ENCODE measurements at regions not wholly inside any gene's neighbourhood (a gene's known extent, or its start where the extent isn't known, plus 50 kb on each side); places are given as distances from the start of the nearest gene placed in this dataset.

DNA sequence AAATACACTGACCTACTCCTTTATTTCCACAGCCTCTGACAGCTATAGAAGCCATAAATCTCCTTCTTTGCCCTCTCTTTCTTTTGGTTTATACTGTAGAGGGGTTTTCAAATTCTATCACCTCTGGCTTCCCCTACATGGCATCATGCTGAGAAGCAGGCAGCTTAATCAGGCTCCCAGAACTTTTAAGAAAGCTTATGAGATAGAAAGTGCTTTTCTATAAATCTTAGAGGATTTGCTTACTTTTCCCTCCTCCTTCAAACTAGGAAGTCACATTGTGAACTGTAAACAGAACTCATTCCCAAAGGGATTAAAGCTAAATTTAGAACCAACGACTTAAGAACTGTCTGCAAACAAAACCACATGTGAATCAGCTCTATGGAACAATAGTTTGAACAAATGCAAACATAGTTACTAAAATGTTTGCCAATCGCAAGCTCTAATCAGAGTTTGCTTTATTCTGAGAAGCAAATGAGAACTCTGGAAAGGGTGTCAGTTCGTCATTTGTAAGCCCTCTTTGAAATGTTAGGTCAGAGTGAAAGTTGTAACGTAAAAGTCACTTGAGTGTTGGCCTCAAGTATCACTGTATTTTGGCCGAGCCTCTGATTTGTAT lies 344.1 kb downstream of the RFC3 start:
- H3K9ac ChIP-seq (ENCODE audit: low read length), result 0 out of 2 replicates have a peak overlapping the region, but pooled peaks have one; percentile 2
- TF ChIP-seq EZH2phosphoT487 (IDR thresholded peaks at IDR 0.05; ENCODE audit: low read depth), result no peak
- TF ChIP-seq, protein P1, sequence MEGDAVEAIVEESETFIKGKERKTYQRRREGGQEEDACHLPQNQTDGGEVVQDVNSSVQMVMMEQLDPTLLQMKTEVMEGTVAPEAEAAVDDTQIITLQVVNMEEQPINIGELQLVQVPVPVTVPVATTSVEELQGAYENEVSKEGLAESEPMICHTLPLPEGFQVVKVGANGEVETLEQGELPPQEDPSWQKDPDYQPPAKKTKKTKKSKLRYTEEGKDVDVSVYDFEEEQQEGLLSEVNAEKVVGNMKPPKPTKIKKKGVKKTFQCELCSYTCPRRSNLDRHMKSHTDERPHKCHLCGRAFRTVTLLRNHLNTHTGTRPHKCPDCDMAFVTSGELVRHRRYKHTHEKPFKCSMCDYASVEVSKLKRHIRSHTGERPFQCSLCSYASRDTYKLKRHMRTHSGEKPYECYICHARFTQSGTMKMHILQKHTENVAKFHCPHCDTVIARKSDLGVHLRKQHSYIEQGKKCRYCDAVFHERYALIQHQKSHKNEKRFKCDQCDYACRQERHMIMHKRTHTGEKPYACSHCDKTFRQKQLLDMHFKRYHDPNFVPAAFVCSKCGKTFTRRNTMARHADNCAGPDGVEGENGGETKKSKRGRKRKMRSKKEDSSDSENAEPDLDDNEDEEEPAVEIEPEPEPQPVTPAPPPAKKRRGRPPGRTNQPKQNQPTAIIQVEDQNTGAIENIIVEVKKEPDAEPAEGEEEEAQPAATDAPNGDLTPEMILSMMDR (IDR thresholded peaks at IDR 0.05; ENCODE audit: low read depth, low read length), result no peak

DNA sequence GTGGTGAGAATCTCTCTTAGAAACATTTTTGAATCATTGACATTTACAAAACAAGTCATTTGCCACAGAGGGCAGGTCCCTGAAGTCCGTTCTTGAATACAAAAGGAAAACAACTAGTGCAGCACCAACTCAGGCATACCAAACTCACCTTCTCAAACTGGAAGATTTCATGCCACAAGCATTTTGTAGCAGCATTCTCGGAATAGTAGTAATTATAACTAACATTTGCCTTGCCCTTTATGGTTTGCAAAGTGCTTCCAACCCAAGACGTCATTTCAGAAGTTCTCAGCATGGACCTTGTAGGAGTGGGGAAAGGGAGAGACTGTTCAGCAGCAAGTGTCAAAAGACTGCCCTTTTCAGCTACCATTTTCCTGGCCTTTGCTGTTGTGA lies 344.6 kb downstream of the RFC3 start:
- Histone ChIP-seq H3K4me3 (ENCODE audit: low read length) (peak overlapping the region; percentile 47), H3K4me2 (ENCODE audit: low read length) (peak overlapping the region; percentile 64), H3K9me3 (ENCODE audit: insufficient read depth, low read length) (no peaks in the 10 kb centered on the region), H2AFZ (ENCODE audit: low read depth, low read length) (peak overlapping the region; percentile 51), H3K36me3 (replicated peaks; ENCODE audit: low read depth, low read length) (no peaks in the 10 kb centered on the region), H3K4me1 (ENCODE audit: low read length) (peaks cover 25% of the 10 kb centered on the region), H3K27ac (ENCODE audit: low read length) (no peak overlapping the region), H3K27me3 (ENCODE audit: low read depth, low read length) (no peaks in the 10 kb centered on the region), H3K9ac (ENCODE audit: low read length) (0 out of 2 replicates have a peak overlapping the region, but pooled peaks have one; percentile 2), H4K20me1 (ENCODE audit: insufficient read depth, low read length) (no peaks in the 10 kb centered on the region), H3K79me2 (ENCODE audit: low read length) (no peaks in the 10 kb centered on the region)
- no peak for TF ChIP-seq EZH2phosphoT487 (IDR thresholded peaks at IDR 0.05; ENCODE audit: low read depth)
- TF ChIP-seq, protein P1 (IDR thresholded peaks at IDR 0.05; ENCODE audit: low read depth, low read length), result no peak

More for the DNA sequence above, 344.1 kb downstream of the RFC3 start:
- Histone ChIP-seq H3K4me3 (ENCODE audit: low read length) (peak overlapping the region; percentile 47), H3K9me3 (ENCODE audit: insufficient read depth, low read length) (no peaks in the 10 kb centered on the region), H3K27ac (ENCODE audit: low read length) (no peak overlapping the region), H3K4me2 (ENCODE audit: low read length) (peak overlapping the region; percentile 64), H2AFZ (ENCODE audit: low read depth, low read length) (peak overlapping the region; percentile 51), H3K27me3 (ENCODE audit: low read depth, low read length) (no peaks in the 10 kb centered on the region), H4K20me1 (ENCODE audit: insufficient read depth, low read length) (no peaks in the 10 kb centered on the region), H3K79me2 (ENCODE audit: low read length) (no peaks in the 10 kb centered on the region), H3K36me3 (replicated peaks; ENCODE audit: low read depth, low read length) (no peaks in the 10 kb centered on the region), H3K4me1 (ENCODE audit: low read length) (peaks cover 30% of the 10 kb centered on the region)

DNA sequence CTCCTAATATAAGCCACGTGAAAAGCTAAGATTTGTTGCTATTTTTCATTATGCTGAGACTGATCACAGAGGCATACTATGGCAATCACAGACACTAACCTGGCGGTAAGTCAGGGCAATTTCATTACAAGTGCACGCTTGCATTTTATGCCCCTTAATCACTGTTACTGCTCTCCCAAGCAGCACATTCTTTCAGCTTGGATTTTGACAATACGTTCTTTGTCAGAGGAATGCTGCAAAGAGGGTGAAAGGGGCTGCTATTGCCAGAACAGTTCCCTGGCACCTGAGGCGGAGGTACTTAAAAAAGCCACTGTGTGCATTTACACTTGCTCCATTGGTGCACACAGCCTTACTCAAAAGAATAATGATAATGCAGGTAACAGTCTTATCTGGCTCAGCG lies 346.6 kb downstream of the RFC3 start:
- no peak overlapping the region for H3K9ac ChIP-seq (ENCODE audit: low read length)
- no peak for TF ChIP-seq EZH2phosphoT487 (IDR thresholded peaks at IDR 0.05; ENCODE audit: low read depth)
- TF ChIP-seq, protein P1 (IDR thresholded peaks at IDR 0.05; ENCODE audit: low read depth, low read length), result no peak
- H3K9me3 ChIP-seq (ENCODE audit: insufficient read depth, low read length), result no peaks in the 10 kb centered on the region
- no peak overlapping the region for H3K27ac ChIP-seq (ENCODE audit: low read length)
- no peak overlapping the region for H3K4me3 ChIP-seq (ENCODE audit: low read length)
- peaks cover 19% of the 10 kb centered on the region for H3K4me1 ChIP-seq (ENCODE audit: low read length)
- H3K79me2 ChIP-seq (ENCODE audit: low read length), result no peaks in the 10 kb centered on the region
- H4K20me1 ChIP-seq (ENCODE audit: insufficient read depth, low read length), result no peaks in the 10 kb centered on the region
- H3K36me3 ChIP-seq (replicated peaks; ENCODE audit: low read depth, low read length), result no peaks in the 10 kb centered on the region
- no peak overlapping the region for H2AFZ ChIP-seq (ENCODE audit: low read depth, low read length)
- H3K27me3 ChIP-seq (ENCODE audit: low read depth, low read length), result no peaks in the 10 kb centered on the region
- no peak overlapping the region for H3K4me2 ChIP-seq (ENCODE audit: low read length)

DNA sequence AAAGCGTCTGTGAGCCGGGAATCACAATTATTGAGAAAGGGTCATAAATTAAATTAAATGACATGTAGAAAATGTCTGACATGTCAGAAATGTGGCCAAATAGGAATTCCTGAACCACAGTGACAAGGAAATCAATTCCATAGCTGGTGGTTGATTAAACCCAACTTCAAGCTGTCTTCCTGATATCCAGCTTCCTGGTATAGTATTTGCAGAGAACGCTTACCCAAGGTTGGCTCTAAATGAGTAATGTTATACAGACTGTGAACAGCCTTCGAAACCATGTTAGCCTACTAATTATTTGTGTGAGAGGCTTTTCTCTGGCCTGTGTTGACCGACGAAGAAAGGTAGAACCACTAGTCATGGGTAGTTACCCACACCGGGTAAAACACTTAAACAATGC lies 347.2 kb downstream of the RFC3 start:
- no peak overlapping the region for H3K27ac ChIP-seq (ENCODE audit: low read length)
- no peaks in the 10 kb centered on the region for H3K79me2 ChIP-seq (ENCODE audit: low read length)
- no peaks in the 10 kb centered on the region for H3K9me3 ChIP-seq (ENCODE audit: insufficient read depth, low read length)
- no peaks in the 10 kb centered on the region for H3K27me3 ChIP-seq (ENCODE audit: low read depth, low read length)
- H3K4me3 ChIP-seq (ENCODE audit: low read length), result no peak overlapping the region
- H3K36me3 ChIP-seq (replicated peaks; ENCODE audit: low read depth, low read length), result no peaks in the 10 kb centered on the region
- H3K4me1 ChIP-seq (ENCODE audit: low read length), result peaks cover 19% of the 10 kb centered on the region
- no peak overlapping the region for H2AFZ ChIP-seq (ENCODE audit: low read depth, low read length)
- no peak for TF ChIP-seq EZH2phosphoT487 (IDR thresholded peaks at IDR 0.05; ENCODE audit: low read depth)
- TF ChIP-seq, protein P1 (IDR thresholded peaks at IDR 0.05; ENCODE audit: low read depth, low read length), result no peak
- H3K9ac ChIP-seq (ENCODE audit: low read length), result no peak overlapping the region
- H3K4me2 ChIP-seq (ENCODE audit: low read length), result no peak overlapping the region
- no peaks in the 10 kb centered on the region for H4K20me1 ChIP-seq (ENCODE audit: insufficient read depth, low read length)

Data from OCI-LY3 (cell line).